HepG2 (cell line): ENCODE measurements at regions not wholly inside any gene's neighbourhood (a gene's known extent, or its start where the extent isn't known, plus 50 kb on each side); places are given as distances from the start of the nearest gene placed in this dataset.

Experiments used
- ATAC-seq: fragments of 200-7000 bp; cut with Tn5 transposase; 3 replicates; pipeline ENCODE4 v1.9.1; 2020; ENCODE audit warnings: mild to moderate bottlenecking, moderate library complexity
- BruUV-seq: library from RNA; stranded (reverse); fragments of 400-500 nt; replicated peaks from 2 replicates; lab custom pipeline; 2021; lab: Mats Ljungman, UMichigan
- CTCF ChIA-PET: fragments of 300-600 bp; formaldehyde crosslinking; extraction: SDS; loops from one replicate; lab custom pipeline; 2021; ENCODE audit warnings: low total read pairs, inconsistent platforms, low intra/inter-chr PET ratio; lab: Yijun Ruan, JAX
- POLR2A ChIA-PET: fragments of 350-600 bp; sonication (Branson Sonifier 250); formaldehyde crosslinking; loops from one replicate; lab custom pipeline; 2020; ENCODE audit warnings: antibody characterized with exemption, inconsistent platforms; lab: Yijun Ruan, JAX
- DNase-seq: peaks from one replicate; pipeline ENCODE4 v3.0.0-alpha.2; 2015; ENCODE audit warnings: low spot score
- FAIRE-seq: peaks from 3 replicates; lab custom pipeline; 2011; peaks lifted over from hg19 to GRCh38; lab: Jason Lieb, UNC
- H2AFZ ChIP-seq: one replicate; pipeline ENCODE4 v1.6.1; 2011; ENCODE audit warnings: low read length, inconsistent platforms
- H3K27ac ChIP-seq: fragments of 300-600 bp; 3 replicates; pipeline ENCODE4 v1.8.0; 2011; ENCODE audit warnings: mixed run types, mild to moderate bottlenecking, mixed read lengths, low read length, inconsistent platforms; ENCODE audit not compliant: insufficient read depth; ENCODE audit errors: extremely low read length
- H3K27me3 ChIP-seq, 2 experiments: fragments of 200-600 bp in 1 of 2; 2 replicates in 1 of 2; 3 replicates in 1 of 2; pipeline versions ENCODE4 v1.6.0 to v1.8.0; 2011; ENCODE audit warnings: low read length in 2 of 2, mild to moderate bottlenecking in 2 of 2, moderate library complexity in 2 of 2, inconsistent platforms in 1 of 2; ENCODE audit not compliant: insufficient read depth in 2 of 2, control insufficient read depth in 1 of 2
- H3K36me3 ChIP-seq, 2 experiments: fragments of 200-600 bp in 1 of 2; replicated peaks in 1 of 2; 2 replicates in 1 of 2; 3 replicates in 1 of 2; pipeline versions ENCODE4 v1.5.1 to v1.8.0; 2011; ENCODE audit warnings: low read length in 2 of 2, inconsistent platforms in 1 of 2; ENCODE audit not compliant: insufficient read depth in 2 of 2, control insufficient read depth in 1 of 2
- H3K4me1 ChIP-seq: 2 replicates; pipeline ENCODE4 v1.5.1; 2012; ENCODE audit warnings: low read length, inconsistent platforms; ENCODE audit not compliant: insufficient read depth
- H3K4me2 ChIP-seq: 2 replicates; pipeline ENCODE4 v1.6.0; 2011; ENCODE audit warnings: low read depth, low read length, inconsistent platforms
- H3K4me3 ChIP-seq, 3 experiments: fragments of 200-600 bp in 1 of 3; sonication (generic), shearing (Covaris generic) in 1 of 3; replicated peaks in 1 of 3; 2 replicates each; pipeline ENCODE4 v1.5.1; 2011 to 2016; ENCODE audit warnings: low read length in 3 of 3, inconsistent platforms in 2 of 3, low read depth in 2 of 3, mild to moderate bottlenecking in 2 of 3, control low read depth in 1 of 3, mixed read lengths in 1 of 3; ENCODE audit not compliant: insufficient read depth in 1 of 3
- H3K79me2 ChIP-seq: one replicate; pipeline ENCODE4 v1.6.1; 2011; ENCODE audit warnings: low read length, inconsistent platforms; ENCODE audit not compliant: insufficient read depth
- H3K9ac ChIP-seq: 2 replicates; pipeline ENCODE4 v1.6.0; 2011; ENCODE audit warnings: mild to moderate bottlenecking, low read depth, low read length, inconsistent platforms; ENCODE audit not compliant: insufficient read depth
- H3K9me3 ChIP-seq: 2 replicates; pipeline ENCODE4 v1.5.1; 2012; ENCODE audit warnings: mild to moderate bottlenecking, low read length
- H4K20me1 ChIP-seq: 2 replicates; pipeline ENCODE4 v1.6.0; 2011; ENCODE audit warnings: inconsistent platforms, mild to moderate bottlenecking, low read length, moderate library complexity; ENCODE audit not compliant: insufficient read depth
- AGO1 ChIP-seq: fragments of 200-400 bp; formaldehyde crosslinking; IDR thresholded peaks from 2 replicates; pipeline ENCODE4 v1.6.1; 2017; ENCODE audit warnings: mild to moderate bottlenecking, low read depth, low read length, moderate library complexity; ENCODE audit not compliant: poor library complexity, severe bottlenecking
- CEBPB ChIP-seq: IDR thresholded peaks from 2 replicates; pipeline ENCODE4 v1.6.1; 2011; ENCODE audit warnings: low read depth, low read length, improper control_type of control experiment, borderline replicate concordance
- ISL2 ChIP-seq: sonication (generic); formaldehyde crosslinking; IDR thresholded peaks from 2 replicates; pipeline ENCODE4 v1.5.0; 2020; ENCODE audit warnings: missing genetic modification reagents
- NRL ChIP-seq: sonication (generic); formaldehyde crosslinking; IDR thresholded peaks from 2 replicates; pipeline ENCODE4 v1.5.0; 2020; ENCODE audit warnings: missing genetic modification reagents, mild to moderate bottlenecking, moderate library complexity, borderline replicate concordance
- SALL1 ChIP-seq: sonication (generic); formaldehyde crosslinking; IDR thresholded peaks from 2 replicates; pipeline ENCODE4 v1.8.0; 2022; ENCODE audit warnings: mild to moderate bottlenecking, missing genetic modification reagents
- ZNF256 ChIP-seq: sonication (generic); formaldehyde crosslinking; conservative IDR thresholded peaks from 2 replicates; pipeline ENCODE4 v1.4.0; 2020; ENCODE audit warnings: missing genetic modification reagents
- WGBS: methylation state at CpG from one replicate; pipeline ENCODE4 v1.1.6; 2017; ENCODE audit warnings: low lambda C conversion rate; 5-methylcytosine and 5-hydroxymethylcytosine counted together
- in situ Hi-C: cut with HindIII; loops from 2 replicates; pipeline ENCODE4 v1.10.0; 2017; ENCODE audit warnings: low pct_unique_long_range_greater_than_20kb; ENCODE audit not compliant: extremely low pct_ligation_motif_present
- intact Hi-C: fragments of 100-400 bp; cut with micrococcal nuclease; formaldehyde crosslinking; loops from one replicate; pipeline ENCODE4 v1.10.0; 2022; ENCODE audit not compliant: unreplicated experiment

DNA sequence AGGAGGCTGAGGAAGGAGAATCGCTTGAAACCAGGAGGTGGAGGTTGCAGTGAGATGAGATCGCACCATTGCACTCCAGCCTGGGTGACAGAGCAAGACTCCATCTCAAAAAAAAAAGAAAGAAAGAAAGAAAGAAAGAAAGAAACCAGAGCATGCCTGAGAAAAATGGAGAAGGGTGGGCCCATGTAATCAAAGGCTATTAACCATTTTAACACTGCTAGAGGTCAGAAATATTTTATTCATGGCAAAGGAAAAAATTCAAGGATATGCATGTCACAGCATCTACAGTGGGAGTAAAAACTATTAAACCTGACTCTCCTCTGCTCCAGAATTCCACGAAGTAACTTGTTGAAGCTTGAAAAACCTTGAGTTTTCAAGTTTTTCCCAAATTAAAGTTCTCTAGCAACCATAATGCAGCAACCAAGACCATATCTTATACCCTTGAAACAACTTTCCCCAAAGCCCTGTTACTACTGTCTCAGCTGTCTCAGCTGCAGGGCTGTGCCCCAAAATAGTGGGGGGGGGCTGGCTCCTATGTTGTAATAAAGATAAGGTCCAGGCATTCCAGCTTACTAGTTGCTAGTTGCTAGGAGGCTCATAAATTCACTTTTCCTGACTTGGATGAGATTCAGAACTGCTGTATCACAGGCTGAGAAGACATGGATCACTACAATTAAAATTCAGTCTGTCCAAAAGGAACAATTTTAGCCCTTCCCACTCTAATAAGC is 112.9 kb upstream of the SOD1 start:
- no peak overlapping the region for H2AFZ ChIP-seq
- no peak overlapping the region for H3K4me2 ChIP-seq
- ATAC-seq, result no peak
- H3K27me3 ChIP-seq, result no peaks in the 10 kb centered on the region
- H3K27ac ChIP-seq, result no peak overlapping the region
- intact Hi-C loops (no loop called here), in situ Hi-C loops (no loop called here)
- H3K9ac ChIP-seq, result no peak overlapping the region
- no peaks in the 10 kb centered on the region for H3K9me3 ChIP-seq
- DNase-seq, result no peak
- no TSS peak for BruUV-seq
- no peaks in the 10 kb centered on the region for H3K79me2 ChIP-seq
- H3K4me3 ChIP-seq, result no peak overlapping the region
- ChIA-PET POLR2A (no interaction called here), CTCF (no interaction called here)
- no peaks in the 10 kb centered on the region for H4K20me1 ChIP-seq
- H3K4me1 ChIP-seq, result no peaks in the 10 kb centered on the region
- TF ChIP-seq CEBPB (no peak), ISL2 (CRISPR knock-in tag) (no peak), SALL1 (CRISPR knock-in tag) (no peak), NRL (CRISPR knock-in tag) (no peak), ZNF256 (no peak)
- no peak for FAIRE-seq
- WGBS, result 14% methylated on average over 3 of the region's 3 CpGs
- H3K36me3 ChIP-seq, result no peaks in the 10 kb centered on the region

DNA sequence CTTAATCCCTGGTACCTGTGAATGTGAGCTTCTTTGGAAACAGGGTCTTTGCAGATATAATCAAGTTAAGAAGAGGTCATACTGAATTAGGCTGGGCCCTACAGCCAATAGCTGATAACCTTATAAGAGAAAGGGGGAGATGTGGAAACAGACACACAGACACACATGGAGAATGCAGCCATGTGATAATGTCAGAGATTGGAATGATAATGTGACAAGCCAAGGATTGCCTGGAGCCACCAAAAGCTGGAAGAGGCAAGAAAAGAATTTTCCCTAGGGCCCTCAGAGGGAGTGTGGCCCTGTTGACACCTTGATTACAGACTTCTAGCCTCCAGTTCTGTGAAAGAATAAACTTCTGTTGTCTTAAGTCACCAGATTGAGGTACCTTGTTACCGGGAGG is 114.5 kb upstream of the SOD1 start:
- in situ Hi-C loops, result no loop called here
- BruUV-seq, result no TSS peak

More for the DNA sequence above, 114.5 kb upstream of the SOD1 start:
- H3K27me3 ChIP-seq, result no peaks in the 10 kb centered on the region
- WGBS, result 47% methylated on average over 1 of the region's 1 CpG
- POLR2A ChIA-PET, result no interaction called here
- no peak for FAIRE-seq
- no peak overlapping the region for H3K9ac ChIP-seq
- H3K4me3 ChIP-seq, result no peak overlapping the region
- no peak overlapping the region for H3K27ac ChIP-seq
- intact Hi-C loops, result no loop called here
- no peaks in the 10 kb centered on the region for H3K4me1 ChIP-seq
- H2AFZ ChIP-seq, result no peak overlapping the region
- no peaks in the 10 kb centered on the region for H4K20me1 ChIP-seq
- no peaks in the 10 kb centered on the region for H3K79me2 ChIP-seq
- ATAC-seq, result no peak
- H3K36me3 ChIP-seq, result no peaks in the 10 kb centered on the region
- no peak for DNase-seq
- no peak for TF ChIP-seq AGO1
- CTCF ChIA-PET, result no interaction called here
- H3K4me2 ChIP-seq, result no peak overlapping the region
- no peaks in the 10 kb centered on the region for H3K9me3 ChIP-seq
